Peyer's patch (tissue), 4 donors: ENCODE measurements at regions not wholly inside any gene's neighbourhood (a gene's known extent, or its start where the extent isn't known, plus 50 kb on each side); places are given as distances from the start of the nearest gene placed in this dataset.

Experiments
- DNase-seq, 3 donors: peaks; one replicate each; pipeline ENCODE4 v3.0.0-alpha.2; 2017 to 2019
- H3K27ac ChIP-seq, 4 donors: fragments of 200-600 bp; sonication (generic); one replicate each; pipeline ENCODE4 v1.5.1; 2016 to 2019
- H3K27me3 ChIP-seq, 2 donors: fragments of 200-600 bp; sonication (generic); one replicate each; pipeline ENCODE4 v1.5.1; 2019
- H3K36me3 ChIP-seq, 3 donors: fragments of 200-600 bp; sonication (generic); one replicate each; pipeline ENCODE4 v1.5.1; 2016 to 2019
- H3K4me1 ChIP-seq, 4 donors: fragments of 200-600 bp; sonication (generic); one replicate each; pipeline ENCODE4 v1.5.1; 2016 to 2019
- H3K4me3 ChIP-seq, 4 donors: fragments of 200-600 bp; sonication (generic); 1 replicate in 3 of 4; 2 replicates in 1 of 4; pipeline ENCODE4 v1.5.1; 2016 to 2019; ENCODE audit warnings: mild to moderate bottlenecking in 1 of 4
- H3K9me3 ChIP-seq, 4 donors: fragments of 200-600 bp; sonication (generic); one replicate each; pipeline ENCODE4 v1.5.1; 2016 to 2019; ENCODE audit warnings: mild to moderate bottlenecking in 1 of 4
- POLR2A ChIP-seq, 2 donors: fragments of 450-650 bp; IDR thresholded peaks; one replicate each; pipeline ENCODE4 v1.5.1; 2017; ENCODE audit warnings: antibody characterized with exemption in 2 of 2, mild to moderate bottlenecking in 2 of 2, moderate library complexity in 2 of 2
- TF ChIP-seq, protein P1 (sequence below), 6 experiments: fragments of 450-650 bp in 4 of 6; fragments of 200-600 bp in 2 of 6; sonication (generic) in 1 of 6; IDR thresholded peaks; one replicate each; pipeline ENCODE4 v1.5.1; 2017 to 2019; ENCODE audit warnings: antibody characterized with exemption in 6 of 6, mild to moderate bottlenecking in 3 of 6, moderate library complexity in 1 of 6

GRCh38 chr14:97074456-97074855 lies 277.3 kb downstream of the VRK1 start:
- no peak for DNase-seq
- no peaks in the 10 kb centered on the region for H3K36me3 ChIP-seq
- H3K4me1 ChIP-seq, result no peaks in the 10 kb centered on the region
- no peak for TF ChIP-seq POLR2A (IDR thresholded peaks at IDR 0.05)
- TF ChIP-seq, protein P1, sequence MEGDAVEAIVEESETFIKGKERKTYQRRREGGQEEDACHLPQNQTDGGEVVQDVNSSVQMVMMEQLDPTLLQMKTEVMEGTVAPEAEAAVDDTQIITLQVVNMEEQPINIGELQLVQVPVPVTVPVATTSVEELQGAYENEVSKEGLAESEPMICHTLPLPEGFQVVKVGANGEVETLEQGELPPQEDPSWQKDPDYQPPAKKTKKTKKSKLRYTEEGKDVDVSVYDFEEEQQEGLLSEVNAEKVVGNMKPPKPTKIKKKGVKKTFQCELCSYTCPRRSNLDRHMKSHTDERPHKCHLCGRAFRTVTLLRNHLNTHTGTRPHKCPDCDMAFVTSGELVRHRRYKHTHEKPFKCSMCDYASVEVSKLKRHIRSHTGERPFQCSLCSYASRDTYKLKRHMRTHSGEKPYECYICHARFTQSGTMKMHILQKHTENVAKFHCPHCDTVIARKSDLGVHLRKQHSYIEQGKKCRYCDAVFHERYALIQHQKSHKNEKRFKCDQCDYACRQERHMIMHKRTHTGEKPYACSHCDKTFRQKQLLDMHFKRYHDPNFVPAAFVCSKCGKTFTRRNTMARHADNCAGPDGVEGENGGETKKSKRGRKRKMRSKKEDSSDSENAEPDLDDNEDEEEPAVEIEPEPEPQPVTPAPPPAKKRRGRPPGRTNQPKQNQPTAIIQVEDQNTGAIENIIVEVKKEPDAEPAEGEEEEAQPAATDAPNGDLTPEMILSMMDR (IDR thresholded peaks at IDR 0.05), result no peak
- H3K9me3 ChIP-seq, result no peaks in the 10 kb centered on the region
- no peak overlapping the region for H3K4me3 ChIP-seq
- H3K27ac ChIP-seq, result no peak overlapping the region
- H3K27me3 ChIP-seq, result no peaks in the 10 kb centered on the region

GRCh38 chr14:97074856-97075255 lies 277.7 kb downstream of the VRK1 start:
- H3K4me3 ChIP-seq, result no peak overlapping the region
- no peak for TF ChIP-seq POLR2A (IDR thresholded peaks at IDR 0.05)
- TF ChIP-seq, protein P1 (IDR thresholded peaks at IDR 0.05), result no peak

GRCh38 chr14:97077253-97077653 lies 280.1 kb downstream of the VRK1 start:
- no peaks in the 10 kb centered on the region for H3K9me3 ChIP-seq
- TF ChIP-seq POLR2A (IDR thresholded peaks at IDR 0.05), result no peak
- TF ChIP-seq, protein P1 (IDR thresholded peaks at IDR 0.05), result no peak
- no peaks in the 10 kb centered on the region for H3K27me3 ChIP-seq
- H3K27ac ChIP-seq, result no peak overlapping the region
- DNase-seq, result peak in 2 of 3 donors; percentile 16 to 67
- H3K4me3 ChIP-seq, result no peak overlapping the region
- H3K36me3 ChIP-seq, result no peaks in the 10 kb centered on the region
- H3K4me1 ChIP-seq, result no peaks in the 10 kb centered on the region

More at GRCh38 chr14:97074856-97075255, 277.7 kb downstream of the VRK1 start:
- no peaks in the 10 kb centered on the region for H3K27me3 ChIP-seq
- H3K4me1 ChIP-seq, result no peaks in the 10 kb centered on the region
- no peaks in the 10 kb centered on the region for H3K9me3 ChIP-seq
- no peaks in the 10 kb centered on the region for H3K36me3 ChIP-seq
- DNase-seq, result no peak
- H3K27ac ChIP-seq, result no peak overlapping the region

DNA sequence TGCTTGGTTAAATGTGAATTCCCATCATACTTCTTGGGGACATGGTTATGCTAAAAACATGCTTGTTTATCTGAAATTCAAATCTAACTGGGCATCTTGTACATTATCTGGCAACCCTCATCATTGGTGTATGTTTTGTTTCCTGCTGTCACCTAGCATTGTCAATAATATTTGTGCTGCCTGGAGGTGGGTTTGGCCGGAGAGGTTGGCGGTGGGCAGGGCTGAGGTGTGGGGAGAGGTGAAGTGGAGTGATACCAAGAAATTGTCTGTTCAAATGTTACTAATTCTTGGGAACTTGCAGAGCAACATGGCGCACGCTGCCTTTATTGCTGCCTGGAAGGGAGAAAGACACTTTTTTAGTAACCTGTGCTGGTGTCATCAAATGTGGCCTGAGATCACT lies 280.5 kb downstream of the VRK1 start:
- no peaks in the 10 kb centered on the region for H3K27me3 ChIP-seq
- H3K9me3 ChIP-seq, result no peaks in the 10 kb centered on the region
- TF ChIP-seq, protein P1 (IDR thresholded peaks at IDR 0.05), result no peak
- H3K36me3 ChIP-seq, result no peaks in the 10 kb centered on the region
- no peak overlapping the region for H3K27ac ChIP-seq
- no peaks in the 10 kb centered on the region for H3K4me1 ChIP-seq
- DNase-seq, result no peak
- no peak overlapping the region for H3K4me3 ChIP-seq

DNA sequence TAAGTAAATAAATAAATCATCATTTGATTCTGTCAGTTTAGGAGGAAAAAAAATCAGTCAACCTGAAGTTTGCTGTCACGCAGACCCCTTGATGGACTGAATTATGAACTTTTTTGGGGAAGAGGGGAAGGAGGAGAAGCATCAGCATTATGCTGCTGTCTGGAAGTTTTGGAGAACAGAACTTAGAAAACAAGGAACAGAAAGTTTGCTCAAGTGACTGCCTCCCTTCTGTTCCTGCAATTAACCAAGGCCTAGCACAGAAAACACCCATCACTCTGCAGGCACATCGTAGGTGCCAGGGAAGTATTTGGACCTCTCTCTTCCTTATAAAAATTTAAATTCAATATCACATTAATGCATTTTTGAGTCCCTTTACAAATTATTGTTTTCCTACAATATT lies 283.8 kb downstream of the VRK1 start:
- Histone ChIP-seq H3K4me3 (no peak overlapping the region), H3K4me1 (no peaks in the 10 kb centered on the region), H3K36me3 (no peaks in the 10 kb centered on the region), H3K9me3 (no peaks in the 10 kb centered on the region), H3K27ac (no peak overlapping the region), H3K27me3 (no peaks in the 10 kb centered on the region)
- TF ChIP-seq, protein P1 (IDR thresholded peaks at IDR 0.05), result no peak
- TF ChIP-seq POLR2A (IDR thresholded peaks at IDR 0.05), result no peak
- DNase-seq, result no peak

DNA sequence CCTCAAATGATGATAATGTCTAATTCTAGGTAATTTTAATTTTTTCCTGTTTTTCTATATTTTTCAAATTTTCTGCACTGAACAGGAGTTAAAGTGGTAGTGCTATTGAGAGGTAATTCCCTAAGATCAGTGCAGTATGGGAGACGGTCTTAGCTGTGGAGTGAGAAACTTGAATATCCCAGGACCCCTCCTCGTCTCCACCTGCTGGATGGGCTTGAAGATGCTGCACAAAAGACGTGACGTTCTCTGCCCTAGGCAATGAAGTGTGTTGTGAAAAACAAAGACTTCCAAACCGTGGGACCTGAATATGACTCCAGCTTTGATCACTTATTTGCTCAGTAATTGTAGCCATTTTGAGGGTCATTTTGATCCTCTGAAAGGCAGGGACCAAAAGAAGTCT lies 298.1 kb downstream of the VRK1 start:
- H3K4me1 ChIP-seq, result no peaks in the 10 kb centered on the region
- no peaks in the 10 kb centered on the region for H3K9me3 ChIP-seq
- no peak overlapping the region for H3K4me3 ChIP-seq
- no peak overlapping the region for H3K27ac ChIP-seq
- no peaks in the 10 kb centered on the region for H3K36me3 ChIP-seq
- DNase-seq, result no peak
- H3K27me3 ChIP-seq, result no peaks in the 10 kb centered on the region
- TF ChIP-seq, protein P1 (IDR thresholded peaks at IDR 0.05), result no peak
- no peak for TF ChIP-seq POLR2A (IDR thresholded peaks at IDR 0.05)
